HAP-1 (cell line): ENCODE measurements at regions not wholly inside any gene's neighbourhood (a gene's known extent, or its start where the extent isn't known, plus 50 kb on each side); places are given as distances from the start of the nearest gene placed in this dataset.

ENCODE experiments used
- DNase-seq, 2 experiments: peaks; one replicate each; pipeline ENCODE4 v3.0.0-alpha.2; 2016 to 2020; ENCODE audit warnings: low spot score in 2 of 2
- H3K27me3 ChIP-seq: fragments of 250-450 bp; sonication (Bioruptor Pico); 2 replicates; pipeline ENCODE4 v1.5.1; 2020; ENCODE audit warnings: low read depth, mild to moderate bottlenecking, moderate library complexity
- H3K36me3 ChIP-seq: fragments of 250-450 bp; sonication (Bioruptor Pico); replicated peaks from 2 replicates; pipeline ENCODE4 v1.5.1; 2020; ENCODE audit warnings: mild to moderate bottlenecking
- H3K4me1 ChIP-seq: fragments of 250-450 bp; sonication (Bioruptor Pico); 2 replicates; pipeline ENCODE4 v1.5.1; 2020; ENCODE audit warnings: mild to moderate bottlenecking
- H3K4me3 ChIP-seq: fragments of 250-450 bp; sonication (Bioruptor Pico); 2 replicates; pipeline ENCODE4 v1.5.1; 2020; ENCODE audit warnings: mild to moderate bottlenecking, moderate library complexity
- H3K9me3 ChIP-seq: fragments of 250-450 bp; sonication (Bioruptor Pico); 2 replicates; pipeline ENCODE4 v1.5.1; 2020; ENCODE audit warnings: mild to moderate bottlenecking, moderate library complexity
- in situ Hi-C: fragments of 300-500 bp; cut with MboI; formaldehyde crosslinking; loops from 3 replicates; pipeline ENCODE4 v1.14.3; 2020; ENCODE audit warnings: low sequenced_read_pairs, inconsistent platforms, mixed read lengths

GRCh38 chr4:110978761-110979160, 355.9 kb upstream of the PITX2 start:
- no peaks in the 10 kb centered on the region for H3K9me3 ChIP-seq
- DNase-seq = no peak
- no peak overlapping the region for H3K4me3 ChIP-seq
- H3K27me3 ChIP-seq = no peaks in the 10 kb centered on the region
- no peaks in the 10 kb centered on the region for H3K36me3 ChIP-seq
- H3K4me1 ChIP-seq = no peaks in the 10 kb centered on the region
- in situ Hi-C loops = no loop called here

GRCh38 chr4:110982486-110982885, 359.6 kb upstream of the PITX2 start:
- no peak for DNase-seq
- no peaks in the 10 kb centered on the region; the same call in 1 of the 2 replicates for H3K9me3 ChIP-seq
- H3K4me1 ChIP-seq = no peaks in the 10 kb centered on the region
- H3K4me3 ChIP-seq = no peak overlapping the region
- no peaks in the 10 kb centered on the region for H3K27me3 ChIP-seq
- no peaks in the 10 kb centered on the region for H3K36me3 ChIP-seq
- in situ Hi-C loops = no loop called here

- no peaks in the 10 kb centered on the region for H3K36me3 ChIP-seq
- H3K4me3 ChIP-seq = no peak overlapping the region
- DNase-seq = no peak
- H3K27me3 ChIP-seq = no peaks in the 10 kb centered on the region; the same call in 1 of the 2 replicates
- H3K9me3 ChIP-seq = no peaks in the 10 kb centered on the region; the same call in 1 of the 2 replicates
- in situ Hi-C loops = no loop called here
- no peaks in the 10 kb centered on the region for H3K4me1 ChIP-seq
These were observed 365.8 kb upstream of the PITX2 start for GRCh38 chr4:110988722-110989121.

- Histone ChIP-seq H3K4me1 (no peaks in the 10 kb centered on the region), H3K36me3 (no peaks in the 10 kb centered on the region), H3K27me3 (no peaks in the 10 kb centered on the region; the same call in 1 of the 2 replicates), H3K4me3 (no peak overlapping the region), H3K9me3 (no peaks in the 10 kb centered on the region; the same call in 1 of the 2 replicates)
- in situ Hi-C loops = no loop called here
- no peak for DNase-seq
These were observed 366.2 kb upstream of the PITX2 start for GRCh38 chr4:110989125-110989524.

- no peaks in the 10 kb centered on the region for H3K9me3 ChIP-seq
- no peaks in the 10 kb centered on the region for H3K4me1 ChIP-seq
- in situ Hi-C loops = no loop called here
- H3K36me3 ChIP-seq = no peaks in the 10 kb centered on the region
- no peak overlapping the region for H3K4me3 ChIP-seq
- no peak for DNase-seq
- H3K27me3 ChIP-seq = no peaks in the 10 kb centered on the region; the same call in 1 of the 2 replicates
These were observed 371.9 kb upstream of the PITX2 start for GRCh38 chr4:110994781-110995180.

GRCh38 chr4:110998320-110998719, 375.4 kb upstream of the PITX2 start:
- H3K4me3 ChIP-seq = no peak overlapping the region
- DNase-seq = no peak
- in situ Hi-C loops = no loop called here

GRCh38 chr4:111011458-111011857, 388.6 kb upstream of the PITX2 start:
- no peak for DNase-seq
- no peak overlapping the region for H3K4me3 ChIP-seq
- H3K4me1 ChIP-seq = no peaks in the 10 kb centered on the region
- no peaks in the 10 kb centered on the region for H3K27me3 ChIP-seq
- H3K9me3 ChIP-seq = no peaks in the 10 kb centered on the region
- no peaks in the 10 kb centered on the region for H3K36me3 ChIP-seq
- in situ Hi-C loops = no loop called here

More at GRCh38 chr4:110998320-110998719, 375.4 kb upstream of the PITX2 start:
- no peaks in the 10 kb centered on the region for H3K9me3 ChIP-seq
- no peaks in the 10 kb centered on the region for H3K36me3 ChIP-seq
- no peaks in the 10 kb centered on the region for H3K27me3 ChIP-seq
- no peaks in the 10 kb centered on the region for H3K4me1 ChIP-seq

- DNase-seq = no peak
- in situ Hi-C loops = no loop called here
- no peaks in the 10 kb centered on the region for H3K4me1 ChIP-seq
- no peak overlapping the region for H3K4me3 ChIP-seq
- no peaks in the 10 kb centered on the region for H3K27me3 ChIP-seq
- H3K9me3 ChIP-seq = no peaks in the 10 kb centered on the region
- H3K36me3 ChIP-seq = no peaks in the 10 kb centered on the region
These were observed 391.0 kb upstream of the PITX2 start for GRCh38 chr4:111013846-111014245.

- DNase-seq = no peak
- H3K36me3 ChIP-seq = no peaks in the 10 kb centered on the region
These were observed 391.7 kb upstream of the PITX2 start for GRCh38 chr4:111014537-111014936.

GRCh38 chr4:111016416-111016815, 393.5 kb upstream of the PITX2 start:
- no peaks in the 10 kb centered on the region for H3K27me3 ChIP-seq
- in situ Hi-C loops = no loop called here
- no peaks in the 10 kb centered on the region for H3K4me1 ChIP-seq
- no peak overlapping the region for H3K4me3 ChIP-seq
- H3K9me3 ChIP-seq = no peaks in the 10 kb centered on the region
- DNase-seq = peak; percentile 10 to 18
- H3K36me3 ChIP-seq = no peaks in the 10 kb centered on the region

More at GRCh38 chr4:111014537-111014936, 391.7 kb upstream of the PITX2 start:
- in situ Hi-C loops = no loop called here
- Histone ChIP-seq H3K9me3 (no peaks in the 10 kb centered on the region), H3K4me1 (no peaks in the 10 kb centered on the region), H3K4me3 (no peak overlapping the region), H3K27me3 (no peaks in the 10 kb centered on the region)

- no peaks in the 10 kb centered on the region for H3K36me3 ChIP-seq
- no peak overlapping the region for H3K4me3 ChIP-seq
- no peaks in the 10 kb centered on the region for H3K4me1 ChIP-seq
- H3K27me3 ChIP-seq = no peaks in the 10 kb centered on the region
- DNase-seq = no peak
- no peaks in the 10 kb centered on the region for H3K9me3 ChIP-seq
- in situ Hi-C loops = no loop called here
These were observed 395.3 kb upstream of the PITX2 start for GRCh38 chr4:111018216-111018615.

- in situ Hi-C loops = no loop called here
- DNase-seq = no peak
- no peaks in the 10 kb centered on the region for H3K27me3 ChIP-seq
These were observed 397.6 kb upstream of the PITX2 start for GRCh38 chr4:111020476-111020875.

GRCh38 chr4:111020961-111021360, 398.1 kb upstream of the PITX2 start:
- H3K4me1 ChIP-seq = no peaks in the 10 kb centered on the region
- in situ Hi-C loops = no loop called here
- no peak overlapping the region for H3K4me3 ChIP-seq
- H3K9me3 ChIP-seq = no peaks in the 10 kb centered on the region
- no peaks in the 10 kb centered on the region for H3K27me3 ChIP-seq
- H3K36me3 ChIP-seq = no peaks in the 10 kb centered on the region
- DNase-seq = no peak

More at GRCh38 chr4:111020476-111020875, 397.6 kb upstream of the PITX2 start:
- Histone ChIP-seq H3K4me1 (no peaks in the 10 kb centered on the region), H3K4me3 (no peak overlapping the region), H3K36me3 (no peaks in the 10 kb centered on the region), H3K9me3 (no peaks in the 10 kb centered on the region)

- H3K27me3 ChIP-seq = no peaks in the 10 kb centered on the region
- no peak overlapping the region for H3K4me3 ChIP-seq
- in situ Hi-C loops = no loop called here
- no peaks in the 10 kb centered on the region for H3K4me1 ChIP-seq
- no peak for DNase-seq
- H3K36me3 ChIP-seq = no peaks in the 10 kb centered on the region
- no peaks in the 10 kb centered on the region for H3K9me3 ChIP-seq
These were observed 399.9 kb upstream of the PITX2 start for GRCh38 chr4:111022758-111023157.

- in situ Hi-C loops = no loop called here
- no peak for DNase-seq
- no peaks in the 10 kb centered on the region for H3K9me3 ChIP-seq
- no peak overlapping the region for H3K4me3 ChIP-seq
- H3K27me3 ChIP-seq = no peaks in the 10 kb centered on the region
- H3K4me1 ChIP-seq = no peaks in the 10 kb centered on the region
- H3K36me3 ChIP-seq = no peaks in the 10 kb centered on the region
These were observed 404.6 kb upstream of the PITX2 start for GRCh38 chr4:111027526-111027925.
